Heart left ventricle (tissue), 13 donors: ENCODE measurements at regions not wholly inside any gene's neighbourhood (a gene's known extent, or its start where the extent isn't known, plus 50 kb on each side); places are given as distances from the start of the nearest gene placed in this dataset.

Experiments used
- CTCF ChIP-seq, 12 donors: fragments of 200-600 bp; sonication (generic) in 4 of 12; IDR thresholded peaks; one replicate each; pipeline versions ENCODE4 v1.5.0 to v1.8.0; 2018 to 2022; ENCODE audit warnings: antibody characterized with exemption in 12 of 12, mild to moderate bottlenecking in 5 of 12
- POLR2A ChIP-seq, 2 donors: fragments of 450-650 bp; IDR thresholded peaks; one replicate each; pipeline ENCODE4 v1.6.1; 2017; ENCODE audit warnings: antibody characterized with exemption in 2 of 2, mild to moderate bottlenecking in 2 of 2, moderate library complexity in 2 of 2
- donor health status: ischemic (EF 13 %, LVEDD 7.1; RV severe dilation, severe dysfunction).
- donor health status: DM: no; HTN: yes; CAD: no.
- donor health status: DM: no; HTN: no; CAD: no.
- donor health status: ischemic (EF 25% LVEDD 6.9; RV normal size, moderate dysfunction).
- donor health status: ischemic (EF 25% LVEDD 5.7; RV mildly dilated, moderate dysfunction).
- donor health status: ischemic (EF 35%, LVEDD 5.7; RV mildly dilated, moderate dysfunction).
- donor health status: nonischemic (EF 11% LVEDD 7.7; RV severe dilation, severe dysfunction).
- donor health status: DM: yes; HTN: yes; CAD: no.
- donor health status: PGD.
- donor health status: ischemic (EF 29% LVEDD 5.4; RV normal size, mild dysfunction).
- donor health status: nonischemic (EF 23%, LVEDD 6.1; RV moderate dilation, normal function).

- no peak for TF ChIP-seq CTCF (IDR thresholded peaks at IDR 0.05)
- no peak for TF ChIP-seq POLR2A (IDR thresholded peaks at IDR 0.05)
Observed at GRCh38 chrY:21200246-21200645, 310.9 kb upstream of the RBMY1B start.
